ENCODE measurements at regions not wholly inside any gene's neighbourhood (a gene's known extent, or its start where the extent isn't known, plus 50 kb on each side); places are given as distances from the start of the nearest gene placed in this dataset.
"Not testable (repeated sequence)": the region's sequence is repeated elsewhere in the genome, so short reads cannot be mapped to it uniquely, and the experiment has no call there.

DNA sequence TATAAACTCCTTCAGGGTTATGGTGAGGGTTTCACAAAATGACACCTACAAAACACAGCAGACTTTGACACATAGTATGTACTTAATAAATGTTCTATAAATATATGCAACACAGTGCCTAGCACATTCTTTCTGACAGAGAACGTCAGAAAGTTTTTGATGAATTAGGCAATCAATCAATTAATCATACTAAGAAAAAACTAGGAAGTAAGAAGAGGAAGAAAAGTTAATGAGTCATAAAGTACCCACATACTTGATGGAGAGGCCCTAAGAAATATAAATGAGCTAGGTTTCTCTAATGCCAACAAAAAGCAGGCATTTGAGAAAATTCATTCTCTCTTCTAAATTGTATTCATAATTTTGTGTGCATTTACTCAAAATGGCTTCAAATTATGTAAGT is 192.7 kb upstream of the VWC2 start:
- TF ChIP-seq, protein P1, sequence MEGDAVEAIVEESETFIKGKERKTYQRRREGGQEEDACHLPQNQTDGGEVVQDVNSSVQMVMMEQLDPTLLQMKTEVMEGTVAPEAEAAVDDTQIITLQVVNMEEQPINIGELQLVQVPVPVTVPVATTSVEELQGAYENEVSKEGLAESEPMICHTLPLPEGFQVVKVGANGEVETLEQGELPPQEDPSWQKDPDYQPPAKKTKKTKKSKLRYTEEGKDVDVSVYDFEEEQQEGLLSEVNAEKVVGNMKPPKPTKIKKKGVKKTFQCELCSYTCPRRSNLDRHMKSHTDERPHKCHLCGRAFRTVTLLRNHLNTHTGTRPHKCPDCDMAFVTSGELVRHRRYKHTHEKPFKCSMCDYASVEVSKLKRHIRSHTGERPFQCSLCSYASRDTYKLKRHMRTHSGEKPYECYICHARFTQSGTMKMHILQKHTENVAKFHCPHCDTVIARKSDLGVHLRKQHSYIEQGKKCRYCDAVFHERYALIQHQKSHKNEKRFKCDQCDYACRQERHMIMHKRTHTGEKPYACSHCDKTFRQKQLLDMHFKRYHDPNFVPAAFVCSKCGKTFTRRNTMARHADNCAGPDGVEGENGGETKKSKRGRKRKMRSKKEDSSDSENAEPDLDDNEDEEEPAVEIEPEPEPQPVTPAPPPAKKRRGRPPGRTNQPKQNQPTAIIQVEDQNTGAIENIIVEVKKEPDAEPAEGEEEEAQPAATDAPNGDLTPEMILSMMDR (conservative IDR thresholded peaks at IDR 0.05) = no peak
- TF ChIP-seq ZFX (IDR thresholded peaks at IDR 0.05) = no peak
- no peak overlapping the region for H3K27ac ChIP-seq

DNA sequence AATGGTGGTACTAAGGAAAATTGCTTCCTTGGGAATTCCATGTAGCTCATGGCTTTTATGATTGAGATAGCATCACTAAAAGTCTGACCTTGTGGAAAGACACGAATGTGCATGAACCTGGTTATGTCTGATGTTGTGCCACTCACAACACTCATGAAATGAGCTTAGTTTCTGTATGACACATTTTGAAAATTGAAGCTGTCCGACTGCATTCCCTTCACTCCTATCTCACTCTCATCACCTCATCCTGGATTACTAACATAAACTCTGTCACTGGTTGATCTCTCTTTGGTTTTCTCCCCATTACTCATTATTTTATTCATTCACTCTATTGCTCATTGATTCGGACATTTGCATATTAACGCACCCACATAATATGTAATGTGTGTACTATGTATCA is 190.0 kb upstream of the VWC2 start:
- TF ChIP-seq, protein P1 (conservative IDR thresholded peaks at IDR 0.05) = no peak
- TF ChIP-seq ZFX (IDR thresholded peaks at IDR 0.05) = no peak
- no peak overlapping the region for H3K27ac ChIP-seq

DNA sequence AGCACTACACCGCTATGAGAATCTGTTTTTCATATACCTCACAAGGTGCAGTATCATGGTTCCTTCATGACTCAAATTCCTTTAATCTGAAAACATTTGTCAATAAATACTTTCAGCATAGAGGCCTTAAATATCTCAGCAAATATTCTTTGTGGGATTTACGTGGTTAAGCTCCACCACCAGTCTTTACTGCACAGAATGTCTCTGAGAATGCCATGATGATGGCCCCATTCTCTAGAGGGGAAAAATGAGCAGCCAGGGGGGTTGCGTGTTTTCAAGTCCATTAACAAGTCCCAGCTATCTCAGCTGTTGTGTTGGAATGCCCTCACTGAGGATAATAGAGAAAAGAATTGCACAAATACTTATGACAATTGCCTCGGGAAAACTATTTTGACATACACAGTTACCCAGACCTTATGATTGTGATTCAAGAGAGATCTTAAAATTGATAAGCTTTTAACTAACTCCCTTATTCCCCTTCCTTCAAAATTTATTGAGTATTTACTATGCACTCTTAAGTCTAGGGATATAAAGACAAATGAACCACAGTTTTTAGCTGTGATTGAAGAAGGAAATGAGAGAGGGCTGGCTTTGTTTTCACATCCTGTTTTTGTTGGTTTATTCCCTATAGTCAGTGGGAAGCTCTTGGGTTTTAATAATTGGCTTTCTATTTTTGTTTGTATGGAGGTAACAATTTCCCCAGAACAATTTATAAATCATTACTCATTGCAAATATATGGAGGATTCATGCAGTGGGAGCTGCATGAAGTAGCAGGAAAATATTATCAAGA is 176.5 kb upstream of the VWC2 start:
- H3K27ac ChIP-seq = no peak overlapping the region
- TF ChIP-seq, protein P1 (conservative IDR thresholded peaks at IDR 0.05) = no peak
- no peak for TF ChIP-seq ZFX (IDR thresholded peaks at IDR 0.05)

DNA sequence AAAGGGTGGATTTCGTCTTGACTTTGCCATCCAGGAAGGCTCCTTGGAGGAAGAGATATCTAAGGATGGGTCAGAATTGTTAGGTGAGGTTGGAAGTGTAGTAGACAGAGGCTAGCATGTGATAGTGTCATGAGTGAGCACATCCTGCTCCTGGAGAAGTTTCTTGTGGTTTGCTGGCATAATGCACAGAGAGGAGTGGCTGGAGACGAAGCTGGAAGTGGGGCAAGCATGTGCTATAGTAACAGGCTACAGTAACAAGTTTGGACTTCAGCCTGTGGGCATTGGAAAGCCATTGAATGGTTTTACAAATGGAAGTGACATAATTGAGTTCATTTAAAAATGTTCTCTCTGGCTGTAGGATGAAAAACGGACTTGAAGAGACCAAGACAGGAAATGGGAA is 175.6 kb upstream of the VWC2 start:
- TF ChIP-seq, protein P1 (conservative IDR thresholded peaks at IDR 0.05) = no peak
- no peak for TF ChIP-seq ZFX (IDR thresholded peaks at IDR 0.05)
- no peak overlapping the region for H3K27ac ChIP-seq

DNA sequence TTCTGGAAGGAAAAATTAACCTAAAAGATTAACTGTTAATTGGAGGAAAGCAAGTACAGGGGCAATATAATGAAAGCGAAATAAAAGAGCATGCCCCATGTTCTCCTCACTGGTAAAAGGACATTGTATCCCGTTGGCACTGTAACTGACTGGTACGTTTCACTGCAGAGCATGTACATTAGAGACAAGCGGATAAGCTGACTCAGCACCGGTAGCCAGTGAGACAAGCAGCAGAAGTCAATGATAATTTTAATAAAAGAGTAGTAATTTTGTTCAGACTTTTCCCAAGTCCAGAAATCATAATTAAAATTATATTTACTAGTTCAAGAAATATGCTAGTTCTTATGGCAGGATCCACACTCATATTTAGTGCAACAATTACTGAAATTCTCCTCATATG is 161.5 kb upstream of the VWC2 start:
- TF ChIP-seq, protein P1 (conservative IDR thresholded peaks at IDR 0.05) = no peak
- TF ChIP-seq ZFX (IDR thresholded peaks at IDR 0.05) = no peak
- H3K27ac ChIP-seq = no peak overlapping the region

DNA sequence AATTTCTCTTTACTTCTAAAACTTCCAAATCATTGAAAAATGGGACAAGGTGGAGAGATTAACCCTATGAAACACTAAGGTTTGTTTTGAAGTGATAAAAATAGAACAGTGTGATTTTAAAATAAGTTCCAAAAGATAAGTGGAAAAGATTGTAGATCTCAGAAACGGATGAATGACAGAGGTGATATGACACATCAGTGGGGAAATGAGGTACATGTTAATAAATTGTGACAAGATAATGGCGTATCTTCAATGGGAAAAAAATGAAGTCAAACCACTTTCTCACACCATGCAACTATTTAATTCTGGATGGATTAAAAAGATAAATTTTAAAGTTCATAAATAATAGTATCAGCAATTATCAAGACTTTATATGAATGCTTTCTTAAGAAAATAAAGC is 159.7 kb upstream of the VWC2 start:
- no peak overlapping the region for H3K27ac ChIP-seq
- TF ChIP-seq ZFX (IDR thresholded peaks at IDR 0.05) = no peak
- TF ChIP-seq, protein P1 (conservative IDR thresholded peaks at IDR 0.05) = no peak

DNA sequence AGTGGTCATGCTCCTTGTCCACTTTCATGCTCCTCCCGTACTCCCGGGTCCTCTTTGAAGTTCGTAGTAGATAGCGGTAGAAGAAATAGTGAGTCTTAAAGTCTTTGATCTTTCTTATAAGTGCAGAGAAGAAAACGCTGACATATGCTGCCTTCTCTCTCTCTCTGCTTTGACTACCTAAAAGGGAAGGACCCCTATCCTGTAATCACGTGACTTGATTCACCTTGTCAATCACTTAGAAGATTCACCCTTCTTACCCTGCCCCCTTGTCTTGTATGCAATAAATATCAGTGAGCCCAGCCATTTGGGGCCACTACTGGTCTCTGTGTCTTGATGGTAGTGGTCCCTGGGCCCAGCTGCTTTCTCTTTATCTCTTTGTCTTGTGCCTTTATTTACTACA is 158.5 kb upstream of the VWC2 start:
- not testable (repeated sequence) for H3K27ac ChIP-seq

DNA sequence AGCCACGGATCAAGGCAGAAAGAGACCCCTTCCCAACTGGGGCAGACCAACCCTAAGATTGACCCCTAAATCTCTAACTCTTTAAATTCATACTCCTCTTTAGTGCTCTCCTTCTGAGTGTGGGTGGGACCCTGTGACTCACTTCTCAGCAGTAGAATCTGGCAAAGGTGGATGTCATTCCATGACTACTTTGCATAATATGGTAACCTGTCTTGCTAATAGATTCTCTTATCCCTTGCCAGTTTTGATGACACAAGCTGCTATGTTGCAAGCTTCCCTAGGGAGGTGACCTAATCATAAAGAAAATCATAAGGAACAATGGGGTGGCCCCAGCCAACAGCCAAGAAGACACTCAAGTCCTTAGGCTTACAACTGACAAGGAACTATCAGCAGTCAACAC is 155.4 kb upstream of the VWC2 start:
- H3K27ac ChIP-seq = no peak overlapping the region

More for the DNA sequence above, 155.4 kb upstream of the VWC2 start:
- TF ChIP-seq ZFX (IDR thresholded peaks at IDR 0.05) = no peak
- TF ChIP-seq, protein P1 (conservative IDR thresholded peaks at IDR 0.05) = no peak

Data from C4-2B (cell line).